Activated T-cell treated with anti-CD3 and anti-CD28 coated beads, Interleukin-2, amount 50 U/mL, for 72 hours (primary cell): ENCODE measurements at regions not wholly inside any gene's neighbourhood (a gene's known extent, or its start where the extent isn't known, plus 50 kb on each side); places are given as distances from the start of the nearest gene placed in this dataset.

Source experiments
- ATAC-seq, 2 donors: fragments of 150-1000 bp; cut with Tn5 transposase; replicated peaks in 1 of 2; 2 replicates each; pipeline ENCODE4 v1.10.0; 2021; ENCODE audit warnings: moderate library complexity in 2 of 2, mild to moderate bottlenecking in 1 of 2
- DNase-seq, 2 donors: peaks; one replicate each; pipeline ENCODE4 v3.0.0; 2021 to 2022; ENCODE audit warnings: mixed read lengths in 1 of 2
- H3K27ac Mint-ChIP-seq: one replicate; pipeline ENCODE4 v1.8.0; 2022; ENCODE audit warnings: mild to moderate bottlenecking, moderate library complexity, mixed read lengths
- H3K27me3 Mint-ChIP-seq: one replicate; pipeline ENCODE4 v1.8.0; 2022; ENCODE audit warnings: low read depth, mixed read lengths
- H3K36me3 Mint-ChIP-seq, 2 donors: one replicate each; pipeline ENCODE4 v1.8.0; 2022; ENCODE audit warnings: mixed read lengths in 2 of 2, mild to moderate bottlenecking in 1 of 2; ENCODE audit not compliant: insufficient read depth in 2 of 2
- H3K4me1 Mint-ChIP-seq: one replicate; pipeline ENCODE4 v1.8.0; 2022; ENCODE audit warnings: low read depth, mixed read lengths
- H3K4me3 Mint-ChIP-seq, 2 donors: one replicate each; pipeline ENCODE4 v1.8.0; 2022; ENCODE audit warnings: mild to moderate bottlenecking in 2 of 2, mixed read lengths in 2 of 2, moderate library complexity in 2 of 2
- H3K9me3 Mint-ChIP-seq, 2 donors: one replicate each; pipeline ENCODE4 v1.8.0; 2022; ENCODE audit warnings: mixed read lengths in 2 of 2

DNA sequence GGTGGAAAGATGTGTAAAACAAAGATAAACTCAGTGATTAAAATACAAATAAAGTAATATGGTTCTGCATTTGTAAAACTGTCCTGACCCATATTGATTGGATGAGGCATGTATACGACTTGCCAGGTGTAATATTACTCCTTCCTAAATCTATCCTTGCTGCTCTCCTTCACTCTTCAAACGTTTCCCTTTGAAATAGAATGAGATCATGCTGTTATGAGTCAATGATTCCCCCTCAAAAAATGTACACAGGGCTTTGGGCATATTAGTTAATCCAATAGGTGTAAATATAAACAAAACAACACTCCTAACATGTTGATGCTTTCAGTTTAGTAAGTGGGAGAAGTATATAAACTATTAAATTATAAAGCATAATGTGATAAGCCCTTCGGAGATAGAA is 117.4 kb upstream of the GPM6A start:
- no peaks in the 10 kb centered on the region for H3K36me3 Mint-ChIP-seq
- no peak overlapping the region for H3K4me3 Mint-ChIP-seq
- no peaks in the 10 kb centered on the region for H3K27me3 Mint-ChIP-seq
- H3K27ac Mint-ChIP-seq, result no peak overlapping the region
- DNase-seq, result no peak
- H3K4me1 Mint-ChIP-seq, result no peaks in the 10 kb centered on the region
- ATAC-seq, result no peak
- H3K9me3 Mint-ChIP-seq, result no peaks in the 10 kb centered on the region

DNA sequence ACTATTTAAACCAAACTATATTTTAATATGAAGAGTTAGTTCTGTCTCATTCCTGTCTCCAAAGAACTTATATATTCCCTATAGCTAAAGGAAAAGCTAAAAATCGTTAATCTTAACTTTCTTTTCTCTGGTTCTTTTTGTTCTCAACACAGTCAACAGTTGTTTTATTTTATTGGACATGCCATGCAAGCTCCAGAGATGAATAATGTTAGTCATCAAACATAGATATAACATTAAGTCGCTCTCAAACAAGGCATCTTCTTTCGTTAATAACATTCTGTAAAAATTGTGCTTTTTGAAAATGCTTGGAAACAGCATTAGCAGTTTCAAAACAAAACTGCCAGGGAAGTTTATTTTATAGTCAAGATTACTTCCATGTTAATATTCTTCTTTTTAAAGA is 117.9 kb upstream of the GPM6A start:
- DNase-seq, result no peak
- Mint-ChIP-seq H3K9me3 (no peaks in the 10 kb centered on the region), H3K36me3 (no peaks in the 10 kb centered on the region), H3K27ac (no peak overlapping the region), H3K4me3 (no peak overlapping the region), H3K4me1 (no peaks in the 10 kb centered on the region), H3K27me3 (no peaks in the 10 kb centered on the region)
- ATAC-seq, result no peak

DNA sequence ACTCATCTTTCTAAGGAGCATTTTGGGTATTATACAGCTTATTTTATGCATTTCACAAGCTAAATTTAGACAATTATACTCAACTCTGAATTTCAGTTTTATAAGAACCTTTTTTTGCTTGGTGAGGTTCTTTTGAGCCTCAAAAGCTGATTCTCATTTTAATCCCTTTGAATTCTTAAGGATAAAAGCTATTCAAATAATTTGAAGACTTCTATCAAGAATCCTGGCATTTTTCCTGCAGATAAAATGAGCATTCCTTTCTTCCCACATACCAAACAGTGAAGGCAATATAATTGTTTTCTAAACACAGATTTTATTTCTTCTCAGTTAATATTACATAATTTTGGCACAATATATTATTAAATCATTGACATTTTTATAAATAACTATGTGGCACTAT is 118.4 kb upstream of the GPM6A start:
- H3K9me3 Mint-ChIP-seq, result no peaks in the 10 kb centered on the region
- ATAC-seq (no peak), DNase-seq (no peak)
- H3K27me3 Mint-ChIP-seq, result no peaks in the 10 kb centered on the region
- no peak overlapping the region for H3K4me3 Mint-ChIP-seq
- H3K27ac Mint-ChIP-seq, result no peak overlapping the region
- H3K36me3 Mint-ChIP-seq, result no peaks in the 10 kb centered on the region
- no peaks in the 10 kb centered on the region for H3K4me1 Mint-ChIP-seq

DNA sequence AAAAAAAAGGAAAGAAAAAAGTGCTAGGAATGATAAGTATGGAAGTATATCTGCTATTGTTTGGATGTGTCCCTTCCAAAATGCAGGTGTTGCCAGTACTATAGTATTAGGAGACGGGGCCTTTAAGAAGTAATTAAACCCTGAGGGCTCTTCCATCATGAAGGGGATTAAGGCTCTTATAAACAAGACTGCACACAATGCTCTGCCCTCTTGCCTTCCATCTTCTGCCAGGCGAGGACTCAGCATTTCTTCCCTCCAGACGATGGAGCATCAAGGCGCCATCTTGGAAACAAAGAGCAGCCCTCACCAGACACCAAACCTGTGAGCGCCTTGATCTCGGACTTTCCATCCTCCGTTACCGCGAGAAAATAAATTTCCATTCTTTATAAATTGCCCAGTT is 120.1 kb upstream of the GPM6A start:
- no peaks in the 10 kb centered on the region for H3K9me3 Mint-ChIP-seq
- H3K36me3 Mint-ChIP-seq, result no peaks in the 10 kb centered on the region
- H3K27ac Mint-ChIP-seq, result no peak overlapping the region
- no peaks in the 10 kb centered on the region for H3K27me3 Mint-ChIP-seq
- H3K4me3 Mint-ChIP-seq, result no peak overlapping the region
- ATAC-seq (no peak), DNase-seq (no peak)
- no peaks in the 10 kb centered on the region for H3K4me1 Mint-ChIP-seq

DNA sequence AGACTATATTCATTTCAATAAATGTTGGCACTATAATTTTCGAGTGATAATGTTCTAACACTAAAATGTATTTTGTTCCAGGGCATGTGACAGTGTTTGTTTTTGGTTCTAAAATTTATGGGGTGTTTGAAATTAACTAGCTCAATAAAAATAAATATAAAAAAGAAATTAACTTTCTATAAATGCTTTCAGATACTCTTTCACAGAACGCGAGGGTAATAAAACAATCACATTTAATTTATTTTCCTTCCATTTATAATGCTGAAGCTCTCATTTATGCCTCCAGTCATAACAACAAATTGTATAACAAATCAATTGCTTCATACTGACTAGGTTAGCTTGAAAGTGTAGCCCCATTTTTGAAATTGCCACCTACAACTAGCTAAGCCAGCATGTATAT is 122.4 kb upstream of the GPM6A start:
- H3K4me1 Mint-ChIP-seq, result no peaks in the 10 kb centered on the region
- H3K27me3 Mint-ChIP-seq, result no peaks in the 10 kb centered on the region
- no peak overlapping the region for H3K4me3 Mint-ChIP-seq
- ATAC-seq, result no peak
- no peak for DNase-seq
- H3K36me3 Mint-ChIP-seq, result no peaks in the 10 kb centered on the region
- no peak overlapping the region for H3K27ac Mint-ChIP-seq
- no peaks in the 10 kb centered on the region for H3K9me3 Mint-ChIP-seq

DNA sequence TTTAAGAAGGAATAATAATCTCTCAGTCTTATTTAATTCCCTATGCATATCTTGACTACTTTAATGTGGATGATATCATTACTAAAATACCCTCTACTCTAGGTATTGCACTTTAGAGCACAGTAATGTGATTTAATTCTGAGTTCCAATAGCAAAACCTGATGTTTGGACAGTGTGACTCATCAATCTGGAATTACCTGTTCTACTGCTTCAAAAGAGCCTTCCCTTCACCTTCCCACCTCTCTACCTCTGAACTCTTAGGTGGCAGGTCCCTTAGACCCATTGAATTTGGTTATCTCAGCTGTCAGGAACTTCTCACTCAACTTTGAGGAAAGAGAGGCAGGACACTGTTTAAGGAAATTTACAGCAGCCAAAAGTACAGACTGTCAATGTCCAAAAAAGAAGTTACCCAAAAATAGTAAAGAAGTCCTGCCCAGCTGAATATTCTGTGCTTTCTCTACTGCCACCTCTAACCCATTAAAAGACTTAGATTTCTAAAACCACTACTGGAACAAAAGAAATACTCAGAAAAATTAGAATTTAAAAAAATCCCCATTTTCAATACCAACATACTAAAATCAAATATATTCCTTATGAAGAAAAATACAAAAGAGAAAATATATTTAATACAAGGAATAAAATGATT is 123.1 kb upstream of the GPM6A start:
- DNase-seq, result no peak
- Mint-ChIP-seq H3K27ac (no peak overlapping the region), H3K4me1 (no peaks in the 10 kb centered on the region), H3K9me3 (no peaks in the 10 kb centered on the region), H3K4me3 (no peak overlapping the region), H3K36me3 (no peaks in the 10 kb centered on the region), H3K27me3 (no peaks in the 10 kb centered on the region)
- no peak for ATAC-seq

DNA sequence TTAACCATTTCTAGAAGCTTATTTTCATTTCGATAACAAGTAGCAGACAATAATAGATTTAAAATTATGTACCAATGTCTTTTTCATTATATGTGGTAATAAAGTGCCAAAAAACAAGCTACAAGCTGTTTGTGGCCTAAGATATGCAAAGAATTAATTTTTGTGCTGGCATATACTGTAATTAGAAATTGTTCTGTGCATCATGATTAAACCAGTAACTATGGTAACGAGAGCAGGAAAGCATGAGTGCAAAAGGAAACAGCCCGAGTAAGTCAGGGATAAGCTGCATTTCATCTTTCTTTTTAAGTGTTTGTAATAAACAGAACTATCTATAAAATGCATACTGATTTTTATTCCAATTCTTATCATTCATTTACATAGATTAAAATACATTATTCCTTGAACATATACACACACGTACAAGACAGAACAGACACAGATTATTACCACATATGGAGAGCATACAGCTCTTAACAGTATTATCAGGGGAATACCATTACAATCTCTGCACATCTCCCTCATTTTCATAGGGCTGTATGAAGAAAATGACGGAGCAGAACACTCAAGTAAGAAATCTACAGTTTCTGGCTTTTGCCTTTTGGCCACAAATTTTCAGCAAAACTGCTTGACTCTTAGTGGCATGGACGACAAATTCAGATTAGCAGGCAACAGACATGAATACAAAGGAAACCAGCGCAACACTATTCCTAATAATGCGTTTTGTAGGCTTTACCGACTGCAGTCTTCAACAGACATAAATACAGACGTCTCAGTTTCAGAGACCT is 121.3 kb upstream of the WDR17 start:
- no peak for ATAC-seq
- H3K4me1 Mint-ChIP-seq, result peaks cover 7% of the 10 kb centered on the region
- H3K4me3 Mint-ChIP-seq, result no peak overlapping the region
- no peaks in the 10 kb centered on the region for H3K36me3 Mint-ChIP-seq
- H3K9me3 Mint-ChIP-seq, result no peaks in the 10 kb centered on the region
- H3K27ac Mint-ChIP-seq, result no peak overlapping the region
- H3K27me3 Mint-ChIP-seq, result peaks cover 6% of the 10 kb centered on the region
- DNase-seq, result no peak

DNA sequence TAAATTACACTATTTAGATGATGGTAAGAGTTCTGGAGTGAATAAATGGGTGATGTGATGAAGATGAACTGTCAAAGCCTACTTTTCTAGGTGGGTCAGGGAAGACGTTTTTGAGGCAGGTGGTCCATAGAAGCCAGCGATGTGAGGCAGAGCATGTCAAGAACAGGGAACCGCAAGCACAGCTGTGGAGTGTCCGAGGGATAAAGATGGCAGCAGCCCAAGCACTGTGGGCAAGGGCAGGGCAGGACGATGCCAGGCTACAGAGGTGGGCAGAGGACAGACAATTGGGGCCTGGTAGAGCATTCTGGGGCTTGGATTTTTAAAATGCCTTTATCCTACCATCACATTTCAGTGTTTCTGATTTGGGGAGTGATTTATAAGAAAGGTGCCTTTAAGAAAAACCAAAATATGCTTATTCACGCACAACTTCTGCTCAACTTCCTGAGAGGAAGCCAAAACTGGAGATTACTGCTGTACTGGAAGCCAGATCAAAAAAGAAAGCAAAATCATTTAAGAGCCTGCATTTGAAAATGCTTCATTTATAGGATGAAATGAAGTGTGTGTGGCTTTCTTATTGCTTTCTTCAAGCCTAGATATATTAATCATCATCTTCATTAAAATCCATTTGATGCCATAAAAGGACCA is 119.0 kb upstream of the WDR17 start:
- Mint-ChIP-seq H3K4me3 (peak overlapping the region; percentile 6 to 21), H3K27me3 (peaks cover 6% of the 10 kb centered on the region), H3K9me3 (no peaks in the 10 kb centered on the region), H3K36me3 (no peaks in the 10 kb centered on the region), H3K27ac (no peak overlapping the region), H3K4me1 (peaks cover 7% of the 10 kb centered on the region)
- no peak for ATAC-seq
- no peak for DNase-seq

DNA sequence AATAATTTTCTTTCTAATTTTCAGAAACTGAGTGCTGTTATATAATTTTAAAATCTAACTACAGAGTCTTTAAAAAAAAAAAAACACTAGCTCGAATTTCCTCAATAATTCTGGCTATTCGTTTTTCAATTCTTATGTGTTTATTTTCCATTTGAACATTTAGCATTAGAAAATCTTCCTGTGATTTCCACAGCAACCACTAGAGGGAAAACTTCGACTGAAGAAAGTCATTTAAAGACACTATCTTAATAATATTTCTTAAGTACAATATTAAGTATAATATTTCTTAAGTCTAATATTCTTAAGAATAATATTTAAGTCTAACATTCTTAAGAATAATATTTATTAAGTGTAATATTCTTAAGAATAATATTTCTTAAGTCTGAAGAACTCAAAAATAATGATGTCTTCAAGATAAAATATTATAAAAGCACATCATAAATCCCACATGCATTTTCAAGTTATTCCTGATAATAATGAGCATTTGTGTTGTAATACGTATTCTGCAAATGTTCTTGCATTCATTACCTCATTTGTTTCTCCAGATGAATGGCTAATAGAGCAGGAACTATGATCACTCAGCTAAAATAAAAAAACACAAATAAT is 118.4 kb upstream of the WDR17 start:
- peaks cover 11% of the 10 kb centered on the region for H3K27me3 Mint-ChIP-seq
- no peak for ATAC-seq

DNA sequence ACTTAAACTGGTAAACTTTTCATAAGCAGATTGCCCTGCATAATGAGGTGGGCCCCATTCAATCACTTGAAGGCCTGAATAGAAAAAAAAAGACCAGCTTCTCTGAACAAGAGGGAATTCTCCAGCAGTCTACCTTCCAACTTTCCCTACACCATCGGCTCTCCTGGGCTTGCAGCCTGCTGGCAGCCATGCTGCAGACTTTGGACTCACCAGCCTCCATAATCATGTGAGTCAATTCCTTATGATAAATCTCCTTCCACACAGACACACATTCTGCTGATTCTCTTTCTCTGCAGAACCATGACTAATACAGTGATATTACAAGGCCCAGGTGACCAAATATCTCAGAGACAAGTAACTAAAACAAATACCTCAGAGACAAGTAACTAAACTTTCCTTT is 113.8 kb upstream of the WDR17 start:
- Mint-ChIP-seq H3K4me1 (no peaks in the 10 kb centered on the region), H3K27ac (no peak overlapping the region)

More for the DNA sequence above, 118.4 kb upstream of the WDR17 start:
- Mint-ChIP-seq H3K4me1 (peaks cover 7% of the 10 kb centered on the region), H3K27ac (no peak overlapping the region), H3K4me3 (no peak overlapping the region), H3K36me3 (no peaks in the 10 kb centered on the region), H3K9me3 (no peaks in the 10 kb centered on the region)
- no peak for DNase-seq

DNA sequence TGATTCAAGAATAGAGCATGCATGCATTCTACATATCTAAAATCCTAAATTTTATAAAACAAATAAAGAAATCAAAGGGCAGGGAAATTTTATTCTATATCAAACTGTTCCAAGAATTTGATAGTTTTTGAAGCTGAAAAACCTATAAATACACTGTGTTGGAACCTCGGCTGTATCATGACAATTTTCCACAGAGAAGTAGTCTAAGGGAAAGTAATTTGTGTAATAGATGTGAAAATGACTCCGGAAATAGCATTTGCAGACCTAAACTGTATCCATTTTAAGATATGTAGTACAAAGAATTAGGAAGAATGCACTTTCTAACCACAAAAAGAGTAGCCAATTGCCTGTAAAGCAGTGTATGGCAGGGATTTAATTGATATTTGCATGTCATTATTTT is 112.5 kb upstream of the WDR17 start:
- H3K4me3 Mint-ChIP-seq, result no peak overlapping the region
- H3K27ac Mint-ChIP-seq, result no peak overlapping the region
- H3K4me1 Mint-ChIP-seq, result no peaks in the 10 kb centered on the region
- no peaks in the 10 kb centered on the region for H3K36me3 Mint-ChIP-seq
- H3K9me3 Mint-ChIP-seq, result no peaks in the 10 kb centered on the region
- DNase-seq, result no peak
- H3K27me3 Mint-ChIP-seq, result peaks cover 4% of the 10 kb centered on the region
- no peak for ATAC-seq

More for the DNA sequence above, 113.8 kb upstream of the WDR17 start:
- Mint-ChIP-seq H3K4me3 (no peak overlapping the region), H3K9me3 (no peaks in the 10 kb centered on the region), H3K27me3 (peaks cover 4% of the 10 kb centered on the region), H3K36me3 (no peaks in the 10 kb centered on the region)
- no peak for ATAC-seq
- no peak for DNase-seq

DNA sequence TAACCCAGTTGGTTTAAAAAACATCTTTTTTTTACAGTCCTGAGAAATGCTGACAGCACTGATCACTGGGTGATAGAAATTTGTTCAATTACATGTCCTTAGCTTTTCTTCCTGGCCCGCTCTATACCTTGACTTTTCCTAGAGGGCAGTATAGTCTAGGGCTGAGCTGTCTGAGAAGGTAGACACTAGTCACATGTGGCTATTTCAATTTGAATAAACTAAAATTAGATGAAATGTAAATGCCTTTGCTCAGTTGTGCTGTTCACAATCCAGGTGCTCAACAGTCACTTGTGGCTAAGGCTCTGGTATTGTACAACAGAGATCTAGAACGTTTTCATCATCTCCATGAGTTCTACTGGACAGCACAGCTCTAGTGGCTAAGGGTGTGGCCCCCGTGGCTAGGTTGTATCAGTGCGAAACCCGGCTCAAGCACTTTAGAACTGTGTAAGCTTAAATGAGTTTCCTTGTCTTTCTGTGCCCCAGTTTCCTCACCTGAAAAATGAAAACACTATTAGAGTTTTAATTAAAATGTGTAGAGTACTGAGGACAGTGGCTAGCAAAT is 111.6 kb upstream of the WDR17 start:
- no peak overlapping the region for H3K27ac Mint-ChIP-seq
- no peak overlapping the region for H3K4me3 Mint-ChIP-seq
- no peak for ATAC-seq
- no peaks in the 10 kb centered on the region for H3K9me3 Mint-ChIP-seq
- H3K27me3 Mint-ChIP-seq, result peaks cover 4% of the 10 kb centered on the region
- DNase-seq, result no peak
- no peaks in the 10 kb centered on the region for H3K36me3 Mint-ChIP-seq
- no peaks in the 10 kb centered on the region for H3K4me1 Mint-ChIP-seq

DNA sequence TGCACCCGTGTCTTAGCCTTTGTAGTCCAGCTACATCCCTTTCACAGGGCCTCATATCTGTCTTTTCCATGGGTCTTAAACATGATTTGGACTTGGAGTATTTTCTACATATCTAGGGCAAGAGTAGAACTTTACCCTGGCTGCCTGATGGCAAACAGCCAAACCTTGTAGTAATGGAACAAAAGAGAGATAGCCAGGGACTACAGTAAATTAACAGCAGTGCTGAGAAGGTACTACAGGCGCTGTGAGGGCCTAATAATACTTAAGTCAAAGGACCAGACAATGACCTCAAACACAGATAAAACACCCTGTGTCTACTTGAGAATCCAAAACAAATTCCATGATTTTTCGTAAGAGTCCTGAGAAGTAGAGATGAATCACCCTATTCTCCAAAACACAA is 111.0 kb upstream of the WDR17 start:
- H3K4me1 Mint-ChIP-seq, result no peaks in the 10 kb centered on the region
- no peak overlapping the region for H3K27ac Mint-ChIP-seq
- H3K9me3 Mint-ChIP-seq, result no peaks in the 10 kb centered on the region
- peaks cover 4% of the 10 kb centered on the region for H3K27me3 Mint-ChIP-seq
- H3K36me3 Mint-ChIP-seq, result no peaks in the 10 kb centered on the region
- no peak for DNase-seq
- no peak for ATAC-seq
- no peak overlapping the region for H3K4me3 Mint-ChIP-seq
